AG09309 (cell line): ENCODE measurements at regions not wholly inside any gene's neighbourhood (a gene's known extent, or its start where the extent isn't known, plus 50 kb on each side); places are given as distances from the start of the nearest gene placed in this dataset.

Experiments
- DNase-seq: peaks from one replicate; pipeline ENCODE4 v3.0.0-alpha.2; 2010; ENCODE audit warnings: low read depth
- H3K4me3 ChIP-seq: 2 replicates; pipeline ENCODE4 v1.5.1; 2011; ENCODE audit warnings: mild to moderate bottlenecking, low read depth, low read length, moderate library complexity; ENCODE audit not compliant: control insufficient read depth
- TF ChIP-seq, protein P1 (sequence below): IDR thresholded peaks from 2 replicates; pipeline ENCODE4 v1.5.1; 2011; ENCODE audit warnings: mild to moderate bottlenecking, low read depth, low read length, inconsistent platforms; ENCODE audit not compliant: insufficient read depth, control insufficient read depth; ENCODE audit errors: missing control alignments

DNA sequence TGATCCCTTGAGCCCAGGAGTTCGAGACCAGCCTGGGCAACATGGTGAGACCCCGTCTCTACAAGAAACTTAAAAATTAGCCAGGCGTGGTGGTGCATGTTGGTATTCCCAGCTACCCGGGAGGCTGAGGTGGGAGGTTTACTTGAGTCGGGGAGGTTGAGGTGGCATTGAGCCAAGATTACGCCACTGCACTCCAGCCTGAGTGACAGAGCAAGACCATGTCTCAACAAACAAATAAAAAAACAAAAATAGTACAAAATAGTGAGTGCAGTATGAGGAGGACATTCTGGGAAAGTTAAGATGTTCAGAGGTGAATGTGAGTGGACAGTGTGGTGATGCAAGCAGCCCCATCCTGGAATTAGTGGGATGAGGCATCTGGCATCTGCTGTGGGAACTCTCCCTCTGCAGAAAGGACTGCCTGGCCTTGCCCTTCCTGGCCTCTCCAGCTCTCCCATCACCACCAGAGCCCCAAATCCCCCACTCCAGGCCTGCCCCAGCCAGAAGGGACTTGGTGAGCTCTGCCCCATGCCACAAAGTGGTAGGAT is 96.6 kb upstream of the PARD3 start:
- no peak for DNase-seq
- H3K4me3 ChIP-seq = no peak overlapping the region
- TF ChIP-seq, protein P1, sequence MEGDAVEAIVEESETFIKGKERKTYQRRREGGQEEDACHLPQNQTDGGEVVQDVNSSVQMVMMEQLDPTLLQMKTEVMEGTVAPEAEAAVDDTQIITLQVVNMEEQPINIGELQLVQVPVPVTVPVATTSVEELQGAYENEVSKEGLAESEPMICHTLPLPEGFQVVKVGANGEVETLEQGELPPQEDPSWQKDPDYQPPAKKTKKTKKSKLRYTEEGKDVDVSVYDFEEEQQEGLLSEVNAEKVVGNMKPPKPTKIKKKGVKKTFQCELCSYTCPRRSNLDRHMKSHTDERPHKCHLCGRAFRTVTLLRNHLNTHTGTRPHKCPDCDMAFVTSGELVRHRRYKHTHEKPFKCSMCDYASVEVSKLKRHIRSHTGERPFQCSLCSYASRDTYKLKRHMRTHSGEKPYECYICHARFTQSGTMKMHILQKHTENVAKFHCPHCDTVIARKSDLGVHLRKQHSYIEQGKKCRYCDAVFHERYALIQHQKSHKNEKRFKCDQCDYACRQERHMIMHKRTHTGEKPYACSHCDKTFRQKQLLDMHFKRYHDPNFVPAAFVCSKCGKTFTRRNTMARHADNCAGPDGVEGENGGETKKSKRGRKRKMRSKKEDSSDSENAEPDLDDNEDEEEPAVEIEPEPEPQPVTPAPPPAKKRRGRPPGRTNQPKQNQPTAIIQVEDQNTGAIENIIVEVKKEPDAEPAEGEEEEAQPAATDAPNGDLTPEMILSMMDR = no peak

DNA sequence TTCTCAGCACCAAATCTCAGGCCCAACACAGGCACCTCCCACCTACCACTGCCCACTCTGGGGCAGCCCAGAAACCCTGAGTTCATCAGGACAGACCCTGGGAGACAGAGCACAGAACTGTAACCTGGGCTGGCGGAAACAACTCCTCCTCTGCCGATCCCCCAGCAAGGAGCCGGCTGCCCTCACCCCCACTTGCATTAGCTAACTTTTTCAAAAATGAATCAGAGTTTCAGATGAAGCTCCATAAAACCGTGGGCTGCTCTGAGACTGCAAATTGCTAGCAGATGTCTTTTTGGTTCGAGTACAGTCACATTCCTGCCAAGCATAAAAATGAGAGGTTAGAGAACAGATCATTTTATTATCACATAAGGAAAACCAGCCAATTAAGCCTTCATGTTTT is 93.4 kb upstream of the PARD3 start:
- DNase-seq = peak; percentile 67
- no peak overlapping the region for H3K4me3 ChIP-seq
- TF ChIP-seq, protein P1 = no peak

DNA sequence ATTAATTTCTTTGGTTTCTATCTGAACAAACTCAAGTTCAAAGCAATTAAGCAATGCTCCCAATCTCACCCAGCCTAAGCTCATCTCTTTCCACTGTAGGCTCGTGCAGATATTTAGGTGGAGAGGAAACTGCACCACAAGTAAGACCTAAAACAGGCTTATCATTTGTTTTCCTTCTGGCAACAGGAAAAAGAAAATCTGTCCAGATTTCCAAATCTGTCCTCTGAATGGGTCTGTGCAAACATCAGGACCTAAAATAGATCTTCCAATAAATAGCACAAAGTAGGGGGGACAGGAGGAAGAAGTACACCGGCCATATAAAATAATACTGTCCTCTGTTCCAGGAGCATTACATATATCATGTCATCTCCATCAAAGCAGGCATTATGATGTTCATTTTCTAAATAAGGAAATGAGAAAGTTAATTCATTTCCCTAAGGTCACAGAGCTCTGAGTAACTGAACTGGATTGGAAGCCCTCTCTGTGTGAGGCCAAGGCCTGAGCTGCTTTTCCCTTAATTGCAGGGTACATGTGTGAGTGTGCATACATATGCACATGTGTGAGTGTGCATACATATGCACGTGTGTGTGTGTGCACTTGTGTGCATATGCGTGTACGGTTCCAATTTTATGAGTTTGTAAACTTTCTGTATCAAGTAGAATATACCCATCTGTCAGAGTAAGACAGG is 92.8 kb upstream of the PARD3 start:
- TF ChIP-seq, protein P1 = no peak
- DNase-seq = no peak
- no peak overlapping the region for H3K4me3 ChIP-seq

DNA sequence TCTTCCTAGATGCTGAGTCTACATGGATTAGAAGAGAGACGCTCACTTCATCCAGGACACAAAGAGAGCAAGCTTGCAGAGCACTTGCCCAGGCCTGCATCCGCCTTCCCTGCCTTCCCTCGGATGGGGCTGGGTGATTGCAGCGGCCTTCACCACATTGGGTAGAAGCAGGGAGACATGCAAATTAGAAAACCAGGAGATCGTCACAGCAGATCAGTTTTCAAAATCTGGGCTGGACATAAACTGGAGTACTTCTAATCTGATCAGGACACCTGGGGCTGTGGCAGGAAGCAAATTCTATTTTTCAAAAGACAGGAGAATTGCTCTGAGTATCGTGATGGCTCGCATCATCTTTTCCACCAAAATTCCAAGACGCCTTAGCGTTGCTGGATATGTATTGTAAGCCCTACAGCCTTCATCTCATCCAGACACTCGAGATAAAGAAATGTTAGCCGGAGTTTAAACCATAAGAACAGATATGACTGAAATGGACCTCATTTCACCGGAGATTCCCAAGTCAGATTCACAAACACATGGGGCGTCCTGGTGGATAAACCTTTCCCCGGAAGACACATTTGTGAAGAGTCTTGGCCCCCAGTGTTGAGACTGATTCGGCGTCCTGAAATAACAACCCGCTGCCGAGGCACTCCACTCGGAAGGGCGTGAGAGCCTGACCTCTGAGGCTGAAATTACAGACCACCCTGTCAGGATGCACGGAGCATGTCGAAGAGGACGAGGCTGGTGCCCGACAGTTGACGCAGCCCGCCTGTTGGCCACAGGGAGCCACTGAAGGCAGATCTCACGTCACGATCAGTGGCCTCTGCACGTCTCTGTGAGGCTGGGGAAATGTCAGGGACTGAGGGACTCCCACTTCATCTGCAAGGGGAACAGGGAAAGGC is 91.2 kb upstream of the PARD3 start:
- no peak overlapping the region for H3K4me3 ChIP-seq
- no peak for DNase-seq
- TF ChIP-seq, protein P1 = no peak

DNA sequence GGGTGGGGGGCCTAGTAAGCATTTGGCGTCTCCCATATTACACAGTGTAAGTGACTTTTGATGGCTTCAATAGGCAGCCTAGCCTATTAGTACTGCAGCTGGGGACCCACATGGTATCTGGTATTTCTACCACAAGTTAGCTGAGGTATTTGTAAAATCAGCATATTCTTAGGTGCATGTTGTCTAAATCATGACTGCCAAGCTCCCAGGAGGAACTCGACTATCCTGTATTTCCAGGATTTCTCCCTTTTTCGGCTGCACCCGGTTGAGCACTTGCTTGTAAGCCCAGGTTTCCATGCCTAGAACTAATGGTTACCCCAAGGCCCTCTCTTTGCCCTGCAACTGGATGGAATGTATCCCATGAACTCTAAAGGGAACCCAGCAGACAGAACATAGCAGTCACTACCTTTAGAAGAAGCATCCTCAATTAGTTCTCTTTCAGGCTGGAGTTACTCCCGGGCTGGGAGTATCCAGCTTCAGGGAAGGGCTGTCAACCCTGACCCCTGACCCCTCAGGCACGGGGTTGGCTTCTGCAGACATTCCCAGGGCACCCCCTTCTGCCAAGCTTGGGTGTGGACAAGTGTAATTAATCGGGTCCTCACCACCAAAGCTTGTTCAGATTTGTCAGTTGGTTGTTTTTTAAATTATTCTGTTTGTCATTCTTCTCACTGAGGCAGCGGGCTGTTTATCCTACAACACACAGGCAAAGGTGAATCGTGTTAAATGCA is 90.3 kb upstream of the PARD3 start:
- no peak for DNase-seq
- TF ChIP-seq, protein P1 = no peak
- no peak overlapping the region for H3K4me3 ChIP-seq

DNA sequence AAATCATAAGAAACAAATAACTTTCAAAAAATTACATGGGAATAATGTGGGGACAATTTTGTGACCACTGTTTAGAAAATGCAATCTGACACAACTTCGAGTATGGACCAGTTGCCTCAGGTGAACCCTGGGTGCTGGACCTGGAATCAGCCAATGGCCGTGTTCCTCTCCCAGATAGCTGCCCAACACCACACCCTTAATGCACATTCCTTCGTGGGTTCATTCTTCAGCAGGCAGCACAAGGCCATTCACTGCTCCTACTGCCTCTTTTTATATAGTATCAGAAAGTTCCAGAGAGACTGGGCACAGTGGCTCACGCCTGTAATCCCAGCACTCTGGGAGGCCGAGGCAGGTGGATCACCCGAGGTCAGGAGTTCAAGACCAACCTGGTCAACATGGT is 89.1 kb upstream of the PARD3 start:
- no peak for DNase-seq
- H3K4me3 ChIP-seq = no peak overlapping the region

More for the DNA sequence above, 89.1 kb upstream of the PARD3 start:
- TF ChIP-seq, protein P1 = no peak
